ENCODE measurements at regions not wholly inside any gene's neighbourhood (a gene's known extent, or its start where the extent isn't known, plus 50 kb on each side); places are given as distances from the start of the nearest gene placed in this dataset.
A peak's percentile ranks its signal among the peaks of the same experiment; 100 is the strongest.

GRCh38 chr16:79767421-79768275 lies 167.1 kb upstream of the MAF start:
- no peaks in the 10 kb centered on the region for H3K9me3 ChIP-seq
- no peaks in the 10 kb centered on the region for H3K36me3 ChIP-seq
- no peaks in the 10 kb centered on the region for H3K27me3 ChIP-seq
- TF ChIP-seq CTCF (IDR thresholded peaks at IDR 0.05) = peak; percentile 17
- ATAC-seq = peak; percentile 49
- no peak for DNase-seq
- peak overlapping the region; percentile 80 for H3K27ac ChIP-seq
- peak overlapping the region; percentile 43 for H3K4me3 ChIP-seq
- peaks cover 15% of the 10 kb centered on the region for H3K4me1 ChIP-seq
- intact Hi-C loops (cut with DNase I) = no loop called here

- no peaks in the 10 kb centered on the region for H3K9me3 ChIP-seq
- DNase-seq (no peak), ATAC-seq (no peak)
- no peaks in the 10 kb centered on the region for H3K27me3 ChIP-seq
- no peak overlapping the region for H3K27ac ChIP-seq
- peaks cover 15% of the 10 kb centered on the region for H3K4me1 ChIP-seq
- no peaks in the 10 kb centered on the region for H3K36me3 ChIP-seq
- TF ChIP-seq CTCF (IDR thresholded peaks at IDR 0.05) = no peak
- no peak overlapping the region for H3K4me3 ChIP-seq
- intact Hi-C loops (cut with DNase I) = no loop called here
Measured at GRCh38 chr16:79765901-79766394, 165.4 kb upstream of the MAF start.

- no peak for DNase-seq
- no peak for ATAC-seq
- H3K27me3 ChIP-seq = no peaks in the 10 kb centered on the region
- no peak overlapping the region for H3K27ac ChIP-seq
- H3K4me1 ChIP-seq = peaks cover 15% of the 10 kb centered on the region
- no peaks in the 10 kb centered on the region for H3K9me3 ChIP-seq
- TF ChIP-seq CTCF (IDR thresholded peaks at IDR 0.05) = no peak
- H3K36me3 ChIP-seq = no peaks in the 10 kb centered on the region
- H3K4me3 ChIP-seq = no peak overlapping the region
- intact Hi-C loops (cut with DNase I) = no loop called here
Measured at GRCh38 chr16:79765431-79765830, 164.9 kb upstream of the MAF start.

- H3K27ac ChIP-seq = no peak overlapping the region
- no peak for ATAC-seq
- no peak overlapping the region for H3K4me3 ChIP-seq
- intact Hi-C loops (cut with DNase I) = no loop called here
- peaks cover 11% of the 10 kb centered on the region for H3K4me1 ChIP-seq
- no peaks in the 10 kb centered on the region for H3K9me3 ChIP-seq
- H3K36me3 ChIP-seq = no peaks in the 10 kb centered on the region
- TF ChIP-seq CTCF (IDR thresholded peaks at IDR 0.05) = no peak
- H3K27me3 ChIP-seq = no peaks in the 10 kb centered on the region
- DNase-seq = no peak
Measured at GRCh38 chr16:79764415-79765110, 164.0 kb upstream of the MAF start.

GRCh38 chr16:79762217-79762616 lies 161.7 kb upstream of the MAF start:
- no peaks in the 10 kb centered on the region for H3K27me3 ChIP-seq
- H3K9me3 ChIP-seq = no peaks in the 10 kb centered on the region
- H3K4me3 ChIP-seq = no peak overlapping the region
- H3K36me3 ChIP-seq = no peaks in the 10 kb centered on the region
- DNase-seq (no peak), ATAC-seq (no peak)
- no peak for TF ChIP-seq CTCF (IDR thresholded peaks at IDR 0.05)
- intact Hi-C loops (cut with DNase I) = no loop called here
- no peaks in the 10 kb centered on the region for H3K4me1 ChIP-seq
- no peak overlapping the region for H3K27ac ChIP-seq

Measured in upper lobe of right lung (tissue), 1 donor.